K562 (cell line): ENCODE measurements at regions not wholly inside any gene's neighbourhood (a gene's known extent, or its start where the extent isn't known, plus 50 kb on each side); places are given as distances from the start of the nearest gene placed in this dataset.

Experiments used
- CTCF ChIP-seq, 3 experiments: IDR thresholded peaks in 2 of 3; conservative IDR thresholded peaks in 1 of 3; 2 replicates each; pipeline ENCODE4 v1.5.1; 2011 to 2012; ENCODE audit warnings: low read length in 3 of 3, mild to moderate bottlenecking in 3 of 3, control low read depth in 2 of 3, improper control_type of control experiment in 1 of 3, inconsistent platforms in 1 of 3, low read depth in 1 of 3, mixed read lengths in 1 of 3, moderate library complexity in 1 of 3; ENCODE audit not compliant: insufficient read depth in 2 of 3
- EP300 ChIP-seq: IDR thresholded peaks from 2 replicates; pipeline ENCODE4 v1.6.1; 2012; ENCODE audit warnings: low read length, improper control_type of control experiment
- HNRNPL ChIP-seq: fragments of 200-400 bp; formaldehyde crosslinking; IDR thresholded peaks from 2 replicates; pipeline ENCODE4 v1.6.1; 2017; ENCODE audit warnings: low read depth, mild to moderate bottlenecking, low read length
- LEF1 ChIP-seq: fragments of 450-650 bp; IDR thresholded peaks from 2 replicates; pipeline ENCODE4 v1.6.1; 2016; ENCODE audit warnings: mild to moderate bottlenecking
- PKNOX1 ChIP-seq: fragments of 450-650 bp; IDR thresholded peaks from 2 replicates; pipeline ENCODE4 v1.6.1; 2016
- POLR2A ChIP-seq: fragments of 450-650 bp; conservative IDR thresholded peaks from 2 replicates; pipeline ENCODE4 v1.6.1; 2016
- RAD21 ChIP-seq, 2 experiments: fragments of 250-450 bp in 1 of 2; fragments of 450-650 bp in 1 of 2; sonication (Bioruptor Pico) in 1 of 2; formaldehyde crosslinking in 1 of 2; IDR thresholded peaks in 1 of 2; conservative IDR thresholded peaks in 1 of 2; 2 replicates each; pipeline versions ENCODE4 v1.4.0 to v1.8.0; 2020 to 2022; ENCODE audit warnings: mild to moderate bottlenecking in 2 of 2, moderate library complexity in 1 of 2
- RBBP5 ChIP-seq: fragments of 200-600 bp; sonication (generic); IDR thresholded peaks from 2 replicates; pipeline ENCODE4 v1.6.1; 2012; ENCODE audit warnings: borderline replicate concordance, mild to moderate bottlenecking, low read length, control low read depth, inconsistent platforms; ENCODE audit not compliant: insufficient read depth, poor library complexity, severe bottlenecking
- SMC3 ChIP-seq: conservative IDR thresholded peaks from 2 replicates; pipeline ENCODE4 v1.6.1; 2011; ENCODE audit warnings: low read depth, low read length, improper control_type of control experiment; ENCODE audit not compliant: insufficient read depth
- TCF7L2 ChIP-seq: fragments of 150-350 bp; IDR thresholded peaks from 2 replicates; pipeline ENCODE4 v1.6.1; 2016; ENCODE audit warnings: low read depth, mild to moderate bottlenecking, low read length, moderate library complexity
- ZEB2 ChIP-seq: fragments of 450-650 bp; IDR thresholded peaks from 2 replicates; pipeline ENCODE4 v1.6.1; 2016

- TF ChIP-seq CTCF (IDR thresholded peaks at IDR 0.05 in 2 of 3, conservative IDR thresholded peaks at IDR 0.05 in 1 of 3; ENCODE audit: insufficient read depth in 2 of 3, low read depth in 1 of 3, low read length in 3 of 3), result no peak
- TF ChIP-seq EP300, result no peak
- TF ChIP-seq HNRNPL, result no peak
- no peak for TF ChIP-seq PKNOX1
- TF ChIP-seq SMC3, result no peak
- TF ChIP-seq TCF7L2, result no peak
- no peak; the same call in 1 of the 2 replicates for TF ChIP-seq LEF1
- TF ChIP-seq RBBP5, result no peak
- no peak for TF ChIP-seq ZEB2
- no peak for TF ChIP-seq RAD21 (CRISPR knock-in tag; conservative IDR thresholded peaks at IDR 0.05 in 1 of 2, IDR thresholded peaks at IDR 0.05 in 1 of 2)
- no peak for TF ChIP-seq POLR2A
Observed at GRCh38 chr16:85400305-85401205, 212.6 kb upstream of the GSE1 start.
